SK-N-SH treated with all-trans-retinoic acid at 6 μM for 48 hours (cell line): ENCODE measurements at regions not wholly inside any gene's neighbourhood (a gene's known extent, or its start where the extent isn't known, plus 50 kb on each side); places are given as distances from the start of the nearest gene placed in this dataset.
"Not testable (repeated sequence)": the region's sequence is repeated elsewhere in the genome, so short reads cannot be mapped to it uniquely, and the experiment has no call there.

Source experiments
- ATAC-seq: fragments of 200-7000 bp; cut with Tn5 transposase; 3 replicates; pipeline ENCODE4 v1.9.1; 2020; ENCODE audit warnings: mild to moderate bottlenecking, moderate library complexity
- ARNTL ChIP-seq: fragments of 450-650 bp; formaldehyde crosslinking; IDR thresholded peaks from 2 replicates; pipeline ENCODE4 v1.5.0; 2020; ENCODE audit warnings: low read depth, mild to moderate bottlenecking, moderate library complexity, borderline replicate concordance
- CSDC2 ChIP-seq: fragments of 250-450 bp; sonication (Bioruptor Pico); IDR thresholded peaks from 2 replicates; pipeline ENCODE4 v1.5.0; 2020; ENCODE audit warnings: mild to moderate bottlenecking, moderate library complexity
- ESRRG ChIP-seq: fragments of 250-450 bp; sonication (Bioruptor Pico); IDR thresholded peaks from 2 replicates; pipeline ENCODE4 v1.6.1; 2021; ENCODE audit warnings: mild to moderate bottlenecking
- GLIS3 ChIP-seq: fragments of 250-450 bp; sonication (Bioruptor Pico); IDR thresholded peaks from 2 replicates; pipeline ENCODE4 v1.5.0; 2020; ENCODE audit warnings: mild to moderate bottlenecking, moderate library complexity
- ISL1 ChIP-seq: fragments of 250-450 bp; sonication (Bioruptor Pico); IDR thresholded peaks from 2 replicates; pipeline ENCODE4 v2.1.2; 2022; ENCODE audit warnings: mild to moderate bottlenecking, moderate library complexity
- OSR1 ChIP-seq: fragments of 250-450 bp; sonication (Bioruptor Pico); IDR thresholded peaks from 2 replicates; pipeline ENCODE4 v1.8.0; 2022; ENCODE audit warnings: moderate library complexity, mild to moderate bottlenecking, inconsistent platforms
- PPARA ChIP-seq: fragments of 250-450 bp; sonication (Bioruptor Pico); IDR thresholded peaks from 2 replicates; pipeline ENCODE4 v1.5.0; 2020; ENCODE audit warnings: mild to moderate bottlenecking, borderline replicate concordance
- RARB ChIP-seq: fragments of 250-450 bp; sonication (Bioruptor Pico); IDR thresholded peaks from 2 replicates; pipeline ENCODE4 v1.8.0; 2021; ENCODE audit warnings: mild to moderate bottlenecking, moderate library complexity
- SNAI2 ChIP-seq: fragments of 250-450 bp; sonication (Bioruptor Pico); IDR thresholded peaks from 2 replicates; pipeline ENCODE4 v1.5.0; 2020; ENCODE audit warnings: mild to moderate bottlenecking, moderate library complexity
- TCF4 ChIP-seq: fragments of 250-450 bp; sonication (Bioruptor Pico); IDR thresholded peaks from 2 replicates; pipeline ENCODE4 v1.8.0; 2021; ENCODE audit warnings: mild to moderate bottlenecking, moderate library complexity, borderline replicate concordance
- TOX ChIP-seq: fragments of 250-450 bp; sonication (Bioruptor Pico); IDR thresholded peaks from 2 replicates; pipeline ENCODE4 v1.8.0; 2021; ENCODE audit warnings: mild to moderate bottlenecking, moderate library complexity, borderline replicate concordance
- ZC3H10 ChIP-seq: fragments of 250-450 bp; sonication (Bioruptor Pico); IDR thresholded peaks from 2 replicates; pipeline ENCODE4 v1.5.1; 2021; ENCODE audit warnings: mild to moderate bottlenecking, moderate library complexity
- ZFP3 ChIP-seq: fragments of 250-450 bp; sonication (Bioruptor Pico); IDR thresholded peaks from 2 replicates; pipeline ENCODE4 v1.5.0; 2020; ENCODE audit warnings: mild to moderate bottlenecking, moderate library complexity
- ZFP30 ChIP-seq: fragments of 450-650 bp; formaldehyde crosslinking; IDR thresholded peaks from 2 replicates; pipeline ENCODE4 v1.5.0; 2022; ENCODE audit warnings: mild to moderate bottlenecking, moderate library complexity
- ZNF70 ChIP-seq: fragments of 450-650 bp; formaldehyde crosslinking; IDR thresholded peaks from 2 replicates; pipeline ENCODE4 v1.5.0; 2020; ENCODE audit warnings: mild to moderate bottlenecking, moderate library complexity
- ZNF8 ChIP-seq: fragments of 450-650 bp; formaldehyde crosslinking; IDR thresholded peaks from 2 replicates; pipeline ENCODE4 v1.5.0; 2020; ENCODE audit warnings: mild to moderate bottlenecking, moderate library complexity
- TF ChIP-seq, protein P1 (sequence below): fragments of 250-450 bp; sonication (Bioruptor Pico); IDR thresholded peaks from 2 replicates; pipeline ENCODE4 v1.8.0; 2021; ENCODE audit warnings: low read depth, mild to moderate bottlenecking, moderate library complexity, borderline replicate concordance
- TF ChIP-seq, protein P2 (sequence below): fragments of 250-450 bp; sonication (Bioruptor Pico); IDR thresholded peaks from 2 replicates; pipeline ENCODE4 v1.5.1; 2020; ENCODE audit warnings: low read depth, mild to moderate bottlenecking, moderate library complexity
- TF ChIP-seq, protein P3 (sequence below): fragments of 250-450 bp; sonication (Bioruptor Pico); IDR thresholded peaks from 2 replicates; pipeline ENCODE4 v1.8.0; 2020; ENCODE audit warnings: mild to moderate bottlenecking, moderate library complexity, borderline replicate concordance

DNA sequence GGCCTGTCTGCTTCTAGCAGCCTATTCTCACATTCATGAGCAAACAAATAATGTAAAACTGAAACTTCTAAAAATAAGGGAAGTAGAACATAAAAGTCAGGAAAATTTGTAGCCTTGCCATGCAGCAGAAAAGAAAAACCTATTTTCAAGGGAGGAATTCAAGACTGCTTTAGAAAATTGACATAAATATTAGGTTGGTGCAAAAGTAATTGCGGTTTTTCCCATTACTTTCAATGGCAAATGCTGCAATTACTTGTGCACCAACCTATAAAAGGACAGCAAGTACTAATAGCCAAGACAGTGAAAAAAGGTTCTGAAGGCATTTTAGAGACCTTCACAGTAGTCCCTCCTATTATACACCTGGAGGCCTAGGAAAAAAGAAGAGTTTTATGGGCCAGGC, 457.8 kb downstream of the KLHL4 start:
- no peak for ATAC-seq

DNA sequence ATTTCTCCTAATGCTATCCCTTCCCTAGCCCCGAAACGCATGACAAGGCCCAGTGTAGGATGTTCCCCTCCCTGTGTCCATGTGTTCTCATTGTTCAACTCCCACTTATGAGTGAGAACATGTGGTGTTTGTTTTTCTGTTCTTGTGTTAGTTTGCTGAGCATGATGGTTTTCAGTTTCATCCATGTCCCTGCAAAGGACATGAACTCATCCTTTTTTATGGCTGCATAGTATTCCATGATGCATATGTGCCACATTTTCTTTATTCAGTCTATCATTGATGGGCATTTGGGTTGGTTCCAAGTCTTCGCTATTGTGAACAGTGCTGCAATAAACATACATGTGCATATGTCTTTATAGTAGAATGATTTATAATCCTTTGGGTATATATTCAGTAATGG, 490.3 kb downstream of the KLHL4 start:
- not testable (repeated sequence) for ATAC-seq

More for the DNA sequence above, 457.8 kb downstream of the KLHL4 start:
- no peak for TF ChIP-seq OSR1 (CRISPR knock-in tag)
- no peak for TF ChIP-seq ZC3H10

DNA sequence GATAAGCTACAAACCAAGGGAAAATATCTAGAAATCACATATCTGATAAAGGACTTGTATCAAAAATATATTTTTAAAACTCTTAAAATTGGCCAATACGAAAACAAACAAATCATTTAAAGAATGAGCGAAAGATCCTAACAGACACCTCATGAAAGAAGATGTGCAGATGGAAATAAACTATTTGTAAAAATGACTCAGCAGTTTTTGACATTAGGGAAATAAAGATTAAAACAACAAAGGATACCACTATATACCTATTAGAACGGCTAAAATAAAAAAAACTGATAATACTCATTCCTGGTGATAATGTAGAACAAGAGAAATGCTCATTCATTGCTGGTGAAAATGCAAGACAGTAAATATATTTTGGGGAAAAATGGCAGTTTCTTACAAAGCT, 506.4 kb downstream of the KLHL4 start:
- no peak for TF ChIP-seq OSR1 (CRISPR knock-in tag)
- TF ChIP-seq, protein P1, sequence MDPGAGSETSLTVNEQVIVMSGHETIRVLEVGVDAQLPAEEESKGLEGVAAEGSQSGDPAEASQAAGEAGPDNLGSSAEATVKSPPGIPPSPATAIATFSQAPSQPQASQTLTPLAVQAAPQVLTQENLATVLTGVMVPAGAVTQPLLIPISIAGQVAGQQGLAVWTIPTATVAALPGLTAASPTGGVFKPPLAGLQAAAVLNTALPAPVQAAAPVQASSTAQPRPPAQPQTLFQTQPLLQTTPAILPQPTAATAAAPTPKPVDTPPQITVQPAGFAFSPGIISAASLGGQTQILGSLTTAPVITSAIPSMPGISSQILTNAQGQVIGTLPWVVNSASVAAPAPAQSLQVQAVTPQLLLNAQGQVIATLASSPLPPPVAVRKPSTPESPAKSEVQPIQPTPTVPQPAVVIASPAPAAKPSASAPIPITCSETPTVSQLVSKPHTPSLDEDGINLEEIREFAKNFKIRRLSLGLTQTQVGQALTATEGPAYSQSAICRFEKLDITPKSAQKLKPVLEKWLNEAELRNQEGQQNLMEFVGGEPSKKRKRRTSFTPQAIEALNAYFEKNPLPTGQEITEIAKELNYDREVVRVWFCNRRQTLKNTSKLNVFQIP = no peak
- TF ChIP-seq, all 23 proteins: peak for 0
- no peak for ATAC-seq

DNA sequence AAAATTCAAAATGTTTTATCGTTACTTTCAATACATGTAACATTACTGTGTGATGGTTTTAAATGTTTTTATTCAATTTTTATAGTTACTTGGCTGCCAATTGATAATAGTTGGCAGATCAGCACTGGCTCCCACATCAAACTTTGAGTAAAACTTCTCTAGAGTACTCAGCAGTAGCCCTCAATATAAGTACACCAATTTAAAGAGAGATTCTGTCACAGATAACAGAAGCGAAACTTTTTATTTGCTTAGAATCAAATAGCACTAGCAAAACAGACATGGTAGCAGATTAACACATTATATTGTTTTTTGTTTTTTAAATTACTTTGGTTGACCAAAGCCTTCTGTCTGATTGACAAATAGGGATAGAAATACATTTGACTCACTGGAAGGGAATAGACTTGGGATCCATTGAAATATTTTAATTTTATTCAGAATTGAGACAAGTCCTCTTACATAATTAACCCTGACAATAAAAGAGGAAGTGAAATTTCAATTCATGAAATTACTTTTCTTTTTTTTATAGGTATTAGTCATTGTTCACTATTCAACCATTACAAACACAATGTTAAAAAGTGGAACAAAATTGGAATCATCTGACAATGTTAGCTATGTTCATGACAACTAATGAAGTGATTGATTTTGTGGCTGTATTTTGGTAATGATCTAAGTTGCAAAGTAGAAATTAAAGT, 554.9 kb downstream of the KLHL4 start:
- TF ChIP-seq TCF4 (CRISPR knock-in tag) = no peak
- no peak for TF ChIP-seq PPARA (CRISPR knock-in tag)
- TF ChIP-seq, protein P2, sequence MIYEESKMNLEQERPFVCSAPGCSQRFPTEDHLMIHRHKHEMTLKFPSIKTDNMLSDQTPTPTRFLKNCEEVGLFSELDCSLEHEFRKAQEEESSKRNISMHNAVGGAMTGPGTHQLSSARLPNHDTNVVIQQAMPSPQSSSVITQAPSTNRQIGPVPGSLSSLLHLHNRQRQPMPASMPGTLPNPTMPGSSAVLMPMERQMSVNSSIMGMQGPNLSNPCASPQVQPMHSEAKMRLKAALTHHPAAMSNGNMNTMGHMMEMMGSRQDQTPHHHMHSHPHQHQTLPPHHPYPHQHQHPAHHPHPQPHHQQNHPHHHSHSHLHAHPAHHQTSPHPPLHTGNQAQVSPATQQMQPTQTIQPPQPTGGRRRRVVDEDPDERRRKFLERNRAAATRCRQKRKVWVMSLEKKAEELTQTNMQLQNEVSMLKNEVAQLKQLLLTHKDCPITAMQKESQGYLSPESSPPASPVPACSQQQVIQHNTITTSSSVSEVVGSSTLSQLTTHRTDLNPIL = no peak
- no peak for TF ChIP-seq ZNF70
- TF ChIP-seq, protein P3, sequence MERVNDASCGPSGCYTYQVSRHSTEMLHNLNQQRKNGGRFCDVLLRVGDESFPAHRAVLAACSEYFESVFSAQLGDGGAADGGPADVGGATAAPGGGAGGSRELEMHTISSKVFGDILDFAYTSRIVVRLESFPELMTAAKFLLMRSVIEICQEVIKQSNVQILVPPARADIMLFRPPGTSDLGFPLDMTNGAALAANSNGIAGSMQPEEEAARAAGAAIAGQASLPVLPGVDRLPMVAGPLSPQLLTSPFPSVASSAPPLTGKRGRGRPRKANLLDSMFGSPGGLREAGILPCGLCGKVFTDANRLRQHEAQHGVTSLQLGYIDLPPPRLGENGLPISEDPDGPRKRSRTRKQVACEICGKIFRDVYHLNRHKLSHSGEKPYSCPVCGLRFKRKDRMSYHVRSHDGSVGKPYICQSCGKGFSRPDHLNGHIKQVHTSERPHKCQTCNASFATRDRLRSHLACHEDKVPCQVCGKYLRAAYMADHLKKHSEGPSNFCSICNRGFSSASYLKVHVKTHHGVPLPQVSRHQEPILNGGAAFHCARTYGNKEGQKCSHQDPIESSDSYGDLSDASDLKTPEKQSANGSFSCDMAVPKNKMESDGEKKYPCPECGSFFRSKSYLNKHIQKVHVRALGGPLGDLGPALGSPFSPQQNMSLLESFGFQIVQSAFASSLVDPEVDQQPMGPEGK (CRISPR knock-in tag) = no peak
- TF ChIP-seq ZFP30 (CRISPR knock-in tag) = no peak
- TF ChIP-seq, all 23 proteins: peak for 0
- ATAC-seq = no peak

DNA sequence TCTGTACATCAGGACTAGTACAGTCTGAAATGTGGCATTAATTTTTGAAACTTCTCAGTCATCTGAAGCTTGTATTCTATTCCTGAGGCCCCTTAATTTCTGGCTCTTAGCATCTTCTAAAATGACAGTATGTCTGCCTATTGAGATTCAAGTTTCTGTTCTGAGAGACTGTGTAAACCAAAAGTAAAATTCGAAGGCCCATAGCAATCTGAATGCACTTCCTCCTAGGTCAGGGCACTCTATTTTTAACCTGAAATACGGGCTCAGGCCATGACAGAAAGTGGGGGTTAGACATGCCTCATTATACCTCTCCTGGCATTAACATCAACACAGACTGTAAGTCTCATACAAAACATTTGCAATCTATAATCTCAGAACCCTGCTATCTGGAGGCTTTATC, 584.4 kb downstream of the KLHL4 start:
- TF ChIP-seq ZFP3 (CRISPR knock-in tag) (no peak), ARNTL (CRISPR knock-in tag) (no peak), TOX (CRISPR knock-in tag) (no peak), OSR1 (CRISPR knock-in tag) (no peak), RARB (CRISPR knock-in tag) (no peak), PPARA (CRISPR knock-in tag) (no peak), ESRRG (CRISPR knock-in tag) (no peak), ISL1 (CRISPR knock-in tag) (no peak), GLIS3 (no peak), ZNF8 (no peak), ZC3H10 (no peak), CSDC2 (CRISPR knock-in tag) (no peak), SNAI2 (CRISPR knock-in tag) (no peak)
- TF ChIP-seq, protein P3 (CRISPR knock-in tag) = no peak
- TF ChIP-seq, protein P1 = no peak
- TF ChIP-seq, protein P2 = no peak
- TF ChIP-seq, all 23 proteins: peak for 0
- no peak for ATAC-seq
